ENCODE measurements at regions not wholly inside any gene's neighbourhood (a gene's known extent, or its start where the extent isn't known, plus 50 kb on each side); places are given as distances from the start of the nearest gene placed in this dataset.
"Not testable (repeated sequence)": the region's sequence is repeated elsewhere in the genome, so short reads cannot be mapped to it uniquely, and the experiment has no call there.

DNA sequence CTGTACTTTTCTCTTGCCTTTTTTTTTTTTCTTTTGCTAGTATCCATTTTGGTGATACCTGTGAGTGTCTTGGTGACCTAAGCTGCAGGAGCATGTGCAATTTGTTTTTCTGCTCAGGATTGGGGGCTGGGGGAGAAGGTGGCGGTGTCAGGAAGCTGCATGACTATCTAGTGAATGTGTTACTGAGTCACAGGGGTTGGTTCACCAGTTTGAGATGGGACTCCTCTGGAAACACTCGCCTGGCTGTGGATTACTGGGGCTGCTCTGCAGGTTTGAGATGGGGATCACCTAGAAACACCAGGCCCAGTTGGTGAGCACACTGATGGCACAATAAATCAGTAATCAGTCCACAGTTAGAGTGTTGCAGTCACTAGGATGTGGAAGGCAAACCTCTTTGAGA, 447.9 kb downstream of the SPATA31D1 start:
- FAIRE-seq (no peak), DNase-seq (ENCODE audit: insufficient read length, low spot score) (no peak)
- TF ChIP-seq PAX5 (IDR thresholded peaks at IDR 0.05; ENCODE audit: insufficient read depth, low read length, severe bottlenecking) (no peak), POLR2A (IDR thresholded peaks at IDR 0.05; ENCODE audit: low read depth, low read length) (no peak), SPI1 (IDR thresholded peaks at IDR 0.05; ENCODE audit: low read depth, low read length) (no peak), TAF1 (IDR thresholded peaks at IDR 0.05; ENCODE audit: low read depth, low read length) (no peak), POLR2AphosphoS5 (IDR thresholded peaks at IDR 0.05; ENCODE audit: low read depth, low read length) (no peak), POU2F2 (IDR thresholded peaks at IDR 0.05; ENCODE audit: low read depth, low read length) (no peak)

- FAIRE-seq; DNase-seq (ENCODE audit: insufficient read length, low spot score): not testable (repeated sequence)
Observed at GRCh38 chr9:82437183-82437582, 448.6 kb downstream of the SPATA31D1 start.

GRCh38 chr9:82438581-82438980, 450.0 kb downstream of the SPATA31D1 start:
- TF ChIP-seq SPI1 (IDR thresholded peaks at IDR 0.05; ENCODE audit: low read depth, low read length): no peak
- no peak for TF ChIP-seq POU2F2 (IDR thresholded peaks at IDR 0.05; ENCODE audit: low read depth, low read length)
- TF ChIP-seq POLR2AphosphoS5 (IDR thresholded peaks at IDR 0.05; ENCODE audit: low read depth, low read length): no peak
- TF ChIP-seq PAX5 (IDR thresholded peaks at IDR 0.05; ENCODE audit: insufficient read depth, low read length, severe bottlenecking): no peak
- TF ChIP-seq TAF1 (IDR thresholded peaks at IDR 0.05; ENCODE audit: low read depth, low read length): no peak
- no peak for TF ChIP-seq POLR2A (IDR thresholded peaks at IDR 0.05; ENCODE audit: low read depth, low read length)
- DNase-seq (ENCODE audit: insufficient read length, low spot score): no peak
- FAIRE-seq: no peak

GRCh38 chr9:82443312-82443711, 454.7 kb downstream of the SPATA31D1 start:
- no peak for DNase-seq (ENCODE audit: insufficient read length, low spot score)
- TF ChIP-seq POU2F2 (IDR thresholded peaks at IDR 0.05; ENCODE audit: low read depth, low read length) (no peak), POLR2A (IDR thresholded peaks at IDR 0.05; ENCODE audit: low read depth, low read length) (no peak), TAF1 (IDR thresholded peaks at IDR 0.05; ENCODE audit: low read depth, low read length) (no peak)
- no peak for FAIRE-seq

DNA sequence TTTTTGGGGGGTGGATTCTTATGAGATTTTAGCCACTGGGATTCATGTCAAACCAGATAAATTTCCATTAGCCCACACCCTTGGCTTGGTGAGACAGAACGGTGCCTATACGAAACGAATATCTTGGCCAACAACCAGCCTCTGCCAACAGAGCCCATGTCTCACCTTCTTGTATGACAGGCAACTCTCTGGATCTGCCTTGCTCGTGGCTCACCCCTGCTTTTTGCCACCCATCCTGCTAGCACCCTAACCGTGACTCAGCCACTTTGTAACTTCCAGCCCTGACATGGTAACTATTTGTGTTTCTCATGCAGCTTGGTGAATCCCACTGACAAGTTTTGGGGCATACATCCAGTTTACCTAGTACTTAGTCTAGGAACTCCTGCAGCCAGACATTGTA, 457.0 kb downstream of the SPATA31D1 start:
- TF ChIP-seq PAX5 (IDR thresholded peaks at IDR 0.05; ENCODE audit: insufficient read depth, low read length, severe bottlenecking) (no peak), POU2F2 (IDR thresholded peaks at IDR 0.05; ENCODE audit: low read depth, low read length) (no peak), TAF1 (IDR thresholded peaks at IDR 0.05; ENCODE audit: low read depth, low read length) (no peak), POLR2AphosphoS5 (IDR thresholded peaks at IDR 0.05; ENCODE audit: low read depth, low read length) (no peak), POLR2A (IDR thresholded peaks at IDR 0.05; ENCODE audit: low read depth, low read length) (no peak), SPI1 (IDR thresholded peaks at IDR 0.05; ENCODE audit: low read depth, low read length) (no peak)
- FAIRE-seq (no peak), DNase-seq (ENCODE audit: insufficient read length, low spot score) (no peak)

GRCh38 chr9:82447343-82447742, 458.8 kb downstream of the SPATA31D1 start:
- no peak for FAIRE-seq
- DNase-seq (ENCODE audit: insufficient read length, low spot score): no peak
- TF ChIP-seq PAX5 (IDR thresholded peaks at IDR 0.05; ENCODE audit: insufficient read depth, low read length, severe bottlenecking) (no peak), POLR2A (IDR thresholded peaks at IDR 0.05; ENCODE audit: low read depth, low read length) (no peak), TAF1 (IDR thresholded peaks at IDR 0.05; ENCODE audit: low read depth, low read length) (no peak), POLR2AphosphoS5 (IDR thresholded peaks at IDR 0.05; ENCODE audit: low read depth, low read length) (no peak), SPI1 (IDR thresholded peaks at IDR 0.05; ENCODE audit: low read depth, low read length) (no peak), POU2F2 (IDR thresholded peaks at IDR 0.05; ENCODE audit: low read depth, low read length) (no peak)

- no peak for DNase-seq (ENCODE audit: insufficient read length, low spot score)
- TF ChIP-seq POU2F2 (IDR thresholded peaks at IDR 0.05; ENCODE audit: low read depth, low read length): no peak
- no peak for TF ChIP-seq POLR2A (IDR thresholded peaks at IDR 0.05; ENCODE audit: low read depth, low read length)
- TF ChIP-seq POLR2AphosphoS5 (IDR thresholded peaks at IDR 0.05; ENCODE audit: low read depth, low read length): no peak
- FAIRE-seq: no peak
Observed at GRCh38 chr9:82449986-82450385, 461.4 kb downstream of the SPATA31D1 start.

DNA sequence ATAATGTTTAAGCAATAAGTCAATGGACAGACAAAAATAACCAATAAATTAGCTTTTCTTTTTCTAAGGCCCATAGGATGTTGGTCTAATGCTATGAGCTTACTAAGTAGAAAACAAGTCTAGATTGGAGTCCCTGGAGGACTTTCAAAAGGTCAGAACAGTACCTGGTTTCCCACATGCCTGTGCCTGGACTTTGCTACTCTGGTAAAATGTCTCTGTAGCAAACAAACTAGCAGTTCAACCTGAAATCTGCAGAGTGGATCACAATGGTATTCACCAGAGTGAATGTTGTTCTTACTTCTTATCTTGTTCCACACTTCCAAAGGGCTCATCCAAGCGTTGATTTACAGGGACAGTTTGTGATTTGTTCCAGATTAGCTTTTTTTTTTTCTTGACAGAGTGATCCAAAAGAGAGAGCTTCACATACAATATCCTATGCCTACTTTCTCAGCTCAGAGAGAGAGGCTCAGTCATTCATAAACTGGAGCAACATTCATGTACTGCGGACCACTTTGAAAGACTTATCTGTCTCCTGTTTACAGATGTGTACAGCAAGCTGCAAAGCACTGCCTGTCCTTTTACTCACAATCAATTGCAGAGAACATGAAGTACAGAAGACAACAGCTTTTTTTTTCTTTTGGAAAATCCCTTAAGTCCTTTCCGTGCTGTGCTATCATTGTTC, 466.1 kb downstream of the SPATA31D1 start:
- no peak for DNase-seq (ENCODE audit: insufficient read length, low spot score)
- no peak for FAIRE-seq
- no peak for TF ChIP-seq POLR2A (IDR thresholded peaks at IDR 0.05; ENCODE audit: low read depth, low read length)
- TF ChIP-seq TAF1 (IDR thresholded peaks at IDR 0.05; ENCODE audit: low read depth, low read length): no peak
- no peak for TF ChIP-seq PAX5 (IDR thresholded peaks at IDR 0.05; ENCODE audit: insufficient read depth, low read length, severe bottlenecking)
- TF ChIP-seq POU2F2 (IDR thresholded peaks at IDR 0.05; ENCODE audit: low read depth, low read length): no peak
- no peak for TF ChIP-seq SPI1 (IDR thresholded peaks at IDR 0.05; ENCODE audit: low read depth, low read length)
- no peak for TF ChIP-seq POLR2AphosphoS5 (IDR thresholded peaks at IDR 0.05; ENCODE audit: low read depth, low read length)

- FAIRE-seq (no peak), DNase-seq (ENCODE audit: insufficient read length, low spot score) (no peak)
- no peak for TF ChIP-seq TAF1 (IDR thresholded peaks at IDR 0.05; ENCODE audit: low read depth, low read length)
- TF ChIP-seq PAX5 (IDR thresholded peaks at IDR 0.05; ENCODE audit: insufficient read depth, low read length, severe bottlenecking): no peak
- TF ChIP-seq POU2F2 (IDR thresholded peaks at IDR 0.05; ENCODE audit: low read depth, low read length): no peak
- no peak for TF ChIP-seq POLR2AphosphoS5 (IDR thresholded peaks at IDR 0.05; ENCODE audit: low read depth, low read length)
- TF ChIP-seq SPI1 (IDR thresholded peaks at IDR 0.05; ENCODE audit: low read depth, low read length): no peak
- no peak for TF ChIP-seq POLR2A (IDR thresholded peaks at IDR 0.05; ENCODE audit: low read depth, low read length)
Observed at GRCh38 chr9:82456642-82457041, 468.1 kb downstream of the SPATA31D1 start.

DNA sequence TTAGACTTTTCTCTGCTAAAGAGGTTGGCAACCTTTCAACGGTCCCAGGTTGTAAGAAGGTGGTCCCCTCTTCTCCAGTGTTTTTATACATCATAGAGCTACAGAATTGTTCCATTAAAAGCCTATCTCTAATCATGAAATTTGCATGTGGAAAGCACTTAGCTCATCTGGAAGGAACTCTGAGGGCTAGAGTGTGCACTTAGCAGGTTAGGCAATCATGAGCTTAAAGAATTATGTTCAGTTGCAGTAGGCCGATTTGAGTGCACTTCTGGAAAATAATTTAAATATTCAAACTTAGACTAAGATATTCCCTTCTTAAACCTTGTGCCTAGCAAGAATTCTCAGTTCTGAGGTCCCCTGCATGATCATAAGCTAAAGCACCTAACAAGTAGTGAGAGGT, 468.7 kb downstream of the SPATA31D1 start:
- TF ChIP-seq POLR2AphosphoS5 (IDR thresholded peaks at IDR 0.05; ENCODE audit: low read depth, low read length) (no peak), POU2F2 (IDR thresholded peaks at IDR 0.05; ENCODE audit: low read depth, low read length) (no peak), POLR2A (IDR thresholded peaks at IDR 0.05; ENCODE audit: low read depth, low read length) (no peak), TAF1 (IDR thresholded peaks at IDR 0.05; ENCODE audit: low read depth, low read length) (no peak), SPI1 (IDR thresholded peaks at IDR 0.05; ENCODE audit: low read depth, low read length) (no peak), PAX5 (IDR thresholded peaks at IDR 0.05; ENCODE audit: insufficient read depth, low read length, severe bottlenecking) (no peak)
- no peak for FAIRE-seq
- DNase-seq (ENCODE audit: insufficient read length, low spot score): no peak

Measured in GM12891 (cell line).